ENCODE measurements at regions not wholly inside any gene's neighbourhood (a gene's known extent, or its start where the extent isn't known, plus 50 kb on each side); places are given as distances from the start of the nearest gene placed in this dataset.

DNA sequence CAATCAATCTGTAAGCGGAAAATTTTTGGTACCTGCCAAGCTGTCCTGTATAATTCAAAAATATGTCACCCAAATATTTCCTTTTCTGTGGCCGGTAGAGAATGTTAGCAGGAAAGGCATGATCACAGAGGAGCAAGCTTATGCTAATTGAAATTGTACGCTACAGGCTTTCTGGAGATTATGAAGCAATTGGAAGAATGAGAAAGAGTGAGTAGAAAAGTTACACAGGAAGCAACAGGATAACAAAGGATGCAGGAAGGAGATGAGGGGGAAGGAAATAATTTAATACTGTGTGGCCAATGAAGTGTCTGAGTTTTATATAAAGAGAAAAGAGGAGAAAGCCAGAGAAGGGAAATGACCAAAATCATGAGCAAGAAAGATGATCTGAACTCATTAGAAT is 627.2 kb upstream of the STXBP6 start:
- Histone ChIP-seq H3K27ac (no peak overlapping the region), H3K79me2 (no peaks in the 10 kb centered on the region), H3K4me2 (ENCODE audit: low read length) (no peak overlapping the region), H3K4me3 (ENCODE audit: low read depth, low read length) (no peak overlapping the region), H3K9ac (no peak overlapping the region), H3K27me3 (ENCODE audit: control insufficient read depth, insufficient read depth, low read length) (no peaks in the 10 kb centered on the region), H3K36me3 (ENCODE audit: control insufficient read depth, insufficient read depth, low read length) (no peaks in the 10 kb centered on the region), H3K9me3 (ENCODE audit: control insufficient read depth, low read length) (no peaks in the 10 kb centered on the region), H2AFZ (no peak overlapping the region), H3K4me1 (no peaks in the 10 kb centered on the region)
- TF ChIP-seq, protein P1, sequence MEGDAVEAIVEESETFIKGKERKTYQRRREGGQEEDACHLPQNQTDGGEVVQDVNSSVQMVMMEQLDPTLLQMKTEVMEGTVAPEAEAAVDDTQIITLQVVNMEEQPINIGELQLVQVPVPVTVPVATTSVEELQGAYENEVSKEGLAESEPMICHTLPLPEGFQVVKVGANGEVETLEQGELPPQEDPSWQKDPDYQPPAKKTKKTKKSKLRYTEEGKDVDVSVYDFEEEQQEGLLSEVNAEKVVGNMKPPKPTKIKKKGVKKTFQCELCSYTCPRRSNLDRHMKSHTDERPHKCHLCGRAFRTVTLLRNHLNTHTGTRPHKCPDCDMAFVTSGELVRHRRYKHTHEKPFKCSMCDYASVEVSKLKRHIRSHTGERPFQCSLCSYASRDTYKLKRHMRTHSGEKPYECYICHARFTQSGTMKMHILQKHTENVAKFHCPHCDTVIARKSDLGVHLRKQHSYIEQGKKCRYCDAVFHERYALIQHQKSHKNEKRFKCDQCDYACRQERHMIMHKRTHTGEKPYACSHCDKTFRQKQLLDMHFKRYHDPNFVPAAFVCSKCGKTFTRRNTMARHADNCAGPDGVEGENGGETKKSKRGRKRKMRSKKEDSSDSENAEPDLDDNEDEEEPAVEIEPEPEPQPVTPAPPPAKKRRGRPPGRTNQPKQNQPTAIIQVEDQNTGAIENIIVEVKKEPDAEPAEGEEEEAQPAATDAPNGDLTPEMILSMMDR (IDR thresholded peaks at IDR 0.05): no peak

GRCh38 chr14:25667387-25667786 is 617.4 kb upstream of the STXBP6 start:
- Histone ChIP-seq H3K79me2 (no peaks in the 10 kb centered on the region), H3K27ac (no peak overlapping the region), H3K4me2 (ENCODE audit: low read length) (no peak overlapping the region), H3K27me3 (ENCODE audit: control insufficient read depth, insufficient read depth, low read length) (no peaks in the 10 kb centered on the region), H3K9me3 (ENCODE audit: control insufficient read depth, low read length) (no peaks in the 10 kb centered on the region), H3K9ac (no peak overlapping the region), H3K36me3 (ENCODE audit: control insufficient read depth, insufficient read depth, low read length) (no peaks in the 10 kb centered on the region), H2AFZ (no peak overlapping the region), H3K4me1 (no peaks in the 10 kb centered on the region), H3K4me3 (ENCODE audit: low read depth, low read length) (no peak overlapping the region)
- TF ChIP-seq, protein P1 (IDR thresholded peaks at IDR 0.05): no peak

DNA sequence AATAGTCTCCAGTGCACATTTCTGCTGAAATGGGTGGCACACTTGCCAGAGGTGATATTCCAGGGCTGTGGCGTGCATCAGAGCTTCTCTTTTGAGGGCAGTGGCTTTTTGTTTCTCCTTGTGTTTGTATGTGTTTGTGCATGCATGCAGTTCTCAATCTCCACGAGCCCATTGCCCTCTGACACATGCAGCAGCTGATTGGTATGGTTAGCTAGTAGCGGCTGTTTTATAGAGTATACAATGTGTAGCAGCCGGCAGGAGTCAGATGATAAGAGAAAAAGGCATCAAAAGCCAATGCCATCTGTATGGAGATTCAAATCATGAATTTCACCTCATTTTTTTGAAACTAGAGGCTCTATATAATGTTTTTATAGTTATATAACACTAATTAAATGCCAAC is 616.9 kb upstream of the STXBP6 start:
- Histone ChIP-seq H3K27ac (no peak overlapping the region), H3K4me2 (ENCODE audit: low read length) (no peak overlapping the region), H3K4me1 (no peaks in the 10 kb centered on the region), H3K4me3 (ENCODE audit: low read depth, low read length) (no peak overlapping the region), H3K36me3 (ENCODE audit: control insufficient read depth, insufficient read depth, low read length) (no peaks in the 10 kb centered on the region), H3K9me3 (ENCODE audit: control insufficient read depth, low read length) (no peaks in the 10 kb centered on the region), H2AFZ (no peak overlapping the region), H3K9ac (no peak overlapping the region), H3K27me3 (ENCODE audit: control insufficient read depth, insufficient read depth, low read length) (no peaks in the 10 kb centered on the region), H3K79me2 (no peaks in the 10 kb centered on the region)
- TF ChIP-seq, protein P1 (IDR thresholded peaks at IDR 0.05): no peak

GRCh38 chr14:25658988-25659387 is 609.0 kb upstream of the STXBP6 start:
- Histone ChIP-seq H2AFZ (no peak overlapping the region), H3K9ac (no peak overlapping the region), H3K9me3 (ENCODE audit: control insufficient read depth, low read length) (no peaks in the 10 kb centered on the region), H3K4me3 (ENCODE audit: low read depth, low read length) (no peak overlapping the region), H3K27ac (no peak overlapping the region), H3K36me3 (ENCODE audit: control insufficient read depth, insufficient read depth, low read length) (no peaks in the 10 kb centered on the region), H3K4me2 (ENCODE audit: low read length) (no peak overlapping the region), H3K27me3 (ENCODE audit: control insufficient read depth, insufficient read depth, low read length) (no peaks in the 10 kb centered on the region), H3K79me2 (no peaks in the 10 kb centered on the region), H3K4me1 (no peaks in the 10 kb centered on the region)
- TF ChIP-seq, protein P1 (IDR thresholded peaks at IDR 0.05): no peak

GRCh38 chr14:25630447-25630846 is 580.5 kb upstream of the STXBP6 start:
- no peak overlapping the region for H3K9ac ChIP-seq
- H2AFZ ChIP-seq: no peak overlapping the region
- H3K79me2 ChIP-seq: no peaks in the 10 kb centered on the region
- no peaks in the 10 kb centered on the region for H3K27me3 ChIP-seq (ENCODE audit: control insufficient read depth, insufficient read depth, low read length)
- H3K4me1 ChIP-seq: no peaks in the 10 kb centered on the region
- no peaks in the 10 kb centered on the region for H3K36me3 ChIP-seq (ENCODE audit: control insufficient read depth, insufficient read depth, low read length)
- TF ChIP-seq, protein P1 (IDR thresholded peaks at IDR 0.05): no peak
- H3K4me2 ChIP-seq (ENCODE audit: low read length): no peak overlapping the region
- no peak overlapping the region for H3K4me3 ChIP-seq (ENCODE audit: low read depth, low read length)
- no peak overlapping the region for H3K27ac ChIP-seq
- no peaks in the 10 kb centered on the region for H3K9me3 ChIP-seq (ENCODE audit: control insufficient read depth, low read length)

Data from parathyroid adenoma (tissue), 2 donors.